GM18499 (cell line): ENCODE measurements at regions not wholly inside any gene's neighbourhood (a gene's known extent, or its start where the extent isn't known, plus 50 kb on each side); places are given as distances from the start of the nearest gene placed in this dataset.
"Not testable (repeated sequence)": the region's sequence is repeated elsewhere in the genome, so short reads cannot be mapped to it uniquely, and the experiment has no call there.

ENCODE experiments used
- ATAC-seq: cut with Tn5 transposase; IDR thresholded peaks from one replicate; pipeline ENCODE4 v1.9.1; 2021; ENCODE audit warnings: moderate number of reproducible peaks; ENCODE audit not compliant: insufficient read depth, unreplicated experiment

- ATAC-seq = no peak
Measured at GRCh38 chr9:115514454-115514853, 396.5 kb upstream of the TNC start.

GRCh38 chr9:115517335-115518075 lies 399.5 kb upstream of the TNC start:
- ATAC-seq = no peak

GRCh38 chr9:115520646-115521045 lies 402.7 kb upstream of the TNC start:
- ATAC-seq = no peak

GRCh38 chr9:115522912-115523311 lies 405.0 kb upstream of the TNC start:
- no peak for ATAC-seq

- no peak for ATAC-seq
Measured at GRCh38 chr9:115524453-115525059, 406.6 kb upstream of the TNC start.

- no peak for ATAC-seq
Measured at GRCh38 chr9:115525111-115526058, 407.4 kb upstream of the TNC start.

GRCh38 chr9:115531410-115532125 lies 413.6 kb upstream of the TNC start:
- no peak for ATAC-seq

GRCh38 chr9:115533511-115533910 lies 415.6 kb upstream of the TNC start:
- ATAC-seq = no peak

GRCh38 chr9:115540091-115540490 lies 422.1 kb upstream of the TNC start:
- ATAC-seq = no peak

- ATAC-seq = no peak
Measured at GRCh38 chr9:115543511-115543910, 425.6 kb upstream of the TNC start.

- ATAC-seq = no peak
Measured at GRCh38 chr9:115548609-115549260, 430.8 kb upstream of the TNC start.

- ATAC-seq = no peak
Measured at GRCh38 chr9:115551396-115551795, 433.4 kb upstream of the TNC start.

GRCh38 chr9:115553060-115553773 lies 435.3 kb upstream of the TNC start:
- ATAC-seq = no peak

GRCh38 chr9:115556432-115556831 lies 438.5 kb upstream of the TNC start:
- ATAC-seq = no peak

GRCh38 chr9:115575147-115575546 lies 457.2 kb upstream of the TNC start:
- ATAC-seq = no peak

GRCh38 chr9:115585458-115585857 lies 467.5 kb upstream of the TNC start:
- not testable (repeated sequence) for ATAC-seq

- no peak for ATAC-seq
Measured at GRCh38 chr9:115587310-115587709, 469.4 kb upstream of the TNC start.

- no peak for ATAC-seq
Measured at GRCh38 chr9:115590011-115590410, 472.1 kb upstream of the TNC start.

GRCh38 chr9:115591584-115591984 lies 473.6 kb upstream of the TNC start:
- ATAC-seq = no peak
